ENCODE measurements at regions not wholly inside any gene's neighbourhood (a gene's known extent, or its start where the extent isn't known, plus 50 kb on each side); places are given as distances from the start of the nearest gene placed in this dataset.

- no peak for TF ChIP-seq FOXK2 (IDR thresholded peaks at IDR 0.05)
- TF ChIP-seq ARNT (IDR thresholded peaks at IDR 0.05): no peak
- DNase-seq (ENCODE audit: extremely low spot score): no peak
- CTCF ChIA-PET: no interaction called here
- POLR2A ChIA-PET: no interaction called here
These were observed 159.8 kb upstream of the MYOCD start for GRCh38 chr17:12505866-12506265.

- DNase-seq (ENCODE audit: extremely low spot score): no peak
- no peak for TF ChIP-seq L3MBTL2 (conservative IDR thresholded peaks at IDR 0.05)
- TF ChIP-seq FOXA1 (IDR thresholded peaks at IDR 0.05): no peak
- TF ChIP-seq SP1 (IDR thresholded peaks at IDR 0.05): no peak
- TF ChIP-seq HDGF (IDR thresholded peaks at IDR 0.05; ENCODE audit: borderline replicate concordance): no peak
- no peak for TF ChIP-seq ZNF384 (IDR thresholded peaks at IDR 0.05)
- TF ChIP-seq FOXK2 (IDR thresholded peaks at IDR 0.05): no peak
- TF ChIP-seq, protein P1, sequence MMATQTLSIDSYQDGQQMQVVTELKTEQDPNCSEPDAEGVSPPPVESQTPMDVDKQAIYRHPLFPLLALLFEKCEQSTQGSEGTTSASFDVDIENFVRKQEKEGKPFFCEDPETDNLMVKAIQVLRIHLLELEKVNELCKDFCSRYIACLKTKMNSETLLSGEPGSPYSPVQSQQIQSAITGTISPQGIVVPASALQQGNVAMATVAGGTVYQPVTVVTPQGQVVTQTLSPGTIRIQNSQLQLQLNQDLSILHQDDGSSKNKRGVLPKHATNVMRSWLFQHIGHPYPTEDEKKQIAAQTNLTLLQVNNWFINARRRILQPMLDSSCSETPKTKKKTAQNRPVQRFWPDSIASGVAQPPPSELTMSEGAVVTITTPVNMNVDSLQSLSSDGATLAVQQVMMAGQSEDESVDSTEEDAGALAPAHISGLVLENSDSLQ (IDR thresholded peaks at IDR 0.05): no peak
- TF ChIP-seq LEF1 (IDR thresholded peaks at IDR 0.05; ENCODE audit: borderline replicate concordance): no peak
- TF ChIP-seq FOXM1 (IDR thresholded peaks at IDR 0.05; ENCODE audit: borderline replicate concordance): no peak
- TF ChIP-seq NFRKB (IDR thresholded peaks at IDR 0.05): no peak
- TF ChIP-seq SUZ12 (IDR thresholded peaks at IDR 0.05): no peak
- TF ChIP-seq ELF4 (IDR thresholded peaks at IDR 0.05): no peak
- TF ChIP-seq ARNT (IDR thresholded peaks at IDR 0.05): no peak
- TF ChIP-seq TARDBP (IDR thresholded peaks at IDR 0.05): no peak
- no peak for TF ChIP-seq BHLHE40 (IDR thresholded peaks at IDR 0.05; ENCODE audit: borderline replicate concordance)
- no peak for TF ChIP-seq CTBP1 (IDR thresholded peaks at IDR 0.05; ENCODE audit: borderline replicate concordance)
- ChIA-PET CTCF (no interaction called here), POLR2A (no interaction called here)
These were observed 158.6 kb upstream of the MYOCD start for GRCh38 chr17:12507026-12507595.

DNA sequence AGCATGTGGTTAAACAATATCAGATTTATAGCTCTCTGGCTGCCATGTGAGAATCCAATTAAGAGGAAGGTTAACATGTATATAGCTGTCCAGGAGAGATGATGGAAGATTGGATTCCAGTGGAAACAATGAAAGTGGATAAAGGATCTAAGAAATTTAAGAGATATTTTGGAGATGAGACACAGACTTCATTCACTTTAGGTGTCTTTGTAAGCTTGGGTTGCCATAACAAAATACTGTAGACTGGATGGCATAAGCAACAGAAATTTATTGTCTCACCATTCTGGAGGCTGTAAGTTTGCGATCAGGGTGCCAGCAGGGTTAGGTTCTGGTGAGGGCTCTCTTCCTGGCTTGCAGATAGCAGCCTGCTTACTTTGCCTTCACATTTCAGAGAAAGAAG is 155.9 kb upstream of the MYOCD start:
- ChIA-PET POLR2A (no interaction called here), CTCF (no interaction called here)
- TF ChIP-seq SP1 (IDR thresholded peaks at IDR 0.05) (no peak), FOXA1 (IDR thresholded peaks at IDR 0.05) (no peak), SUZ12 (IDR thresholded peaks at IDR 0.05) (no peak), ZNF384 (IDR thresholded peaks at IDR 0.05) (no peak), HDGF (IDR thresholded peaks at IDR 0.05; ENCODE audit: borderline replicate concordance) (no peak), TARDBP (IDR thresholded peaks at IDR 0.05) (no peak), ELF4 (IDR thresholded peaks at IDR 0.05) (no peak)
- DNase-seq (ENCODE audit: extremely low spot score): no peak

- CTCF ChIA-PET: no interaction called here
- POLR2A ChIA-PET: no interaction called here
- TF ChIP-seq L3MBTL2 (conservative IDR thresholded peaks at IDR 0.05) (no peak), NFRKB (IDR thresholded peaks at IDR 0.05) (no peak), FOXM1 (IDR thresholded peaks at IDR 0.05; ENCODE audit: borderline replicate concordance) (no peak), ZNF384 (IDR thresholded peaks at IDR 0.05) (no peak), ARNT (IDR thresholded peaks at IDR 0.05) (no peak), HDGF (IDR thresholded peaks at IDR 0.05; ENCODE audit: borderline replicate concordance) (no peak), SUZ12 (IDR thresholded peaks at IDR 0.05) (no peak), CTBP1 (IDR thresholded peaks at IDR 0.05; ENCODE audit: borderline replicate concordance) (no peak), ELF4 (IDR thresholded peaks at IDR 0.05) (no peak)
- TF ChIP-seq, protein P1 (IDR thresholded peaks at IDR 0.05): no peak
- DNase-seq (ENCODE audit: extremely low spot score): no peak
These were observed 155.2 kb upstream of the MYOCD start for GRCh38 chr17:12510535-12510934.

GRCh38 chr17:12512694-12513355 is 152.9 kb upstream of the MYOCD start:
- TF ChIP-seq SUZ12 (IDR thresholded peaks at IDR 0.05) (no peak), FOXM1 (IDR thresholded peaks at IDR 0.05; ENCODE audit: borderline replicate concordance) (no peak), HDGF (IDR thresholded peaks at IDR 0.05; ENCODE audit: borderline replicate concordance) (no peak), TARDBP (IDR thresholded peaks at IDR 0.05) (no peak), SP1 (IDR thresholded peaks at IDR 0.05) (no peak), CTBP1 (IDR thresholded peaks at IDR 0.05; ENCODE audit: borderline replicate concordance) (no peak), BHLHE40 (IDR thresholded peaks at IDR 0.05; ENCODE audit: borderline replicate concordance) (no peak), FOXA1 (IDR thresholded peaks at IDR 0.05) (no peak), ELF4 (IDR thresholded peaks at IDR 0.05) (no peak), LEF1 (IDR thresholded peaks at IDR 0.05; ENCODE audit: borderline replicate concordance) (no peak), L3MBTL2 (conservative IDR thresholded peaks at IDR 0.05) (no peak), NFRKB (IDR thresholded peaks at IDR 0.05) (no peak), FOXK2 (IDR thresholded peaks at IDR 0.05) (no peak)
- TF ChIP-seq, protein P1 (IDR thresholded peaks at IDR 0.05): no peak
- CTCF ChIA-PET: no interaction called here
- POLR2A ChIA-PET: no interaction called here
- no peak for DNase-seq (ENCODE audit: extremely low spot score)

- DNase-seq (ENCODE audit: extremely low spot score): no peak
- POLR2A ChIA-PET: no interaction called here
- TF ChIP-seq TARDBP (IDR thresholded peaks at IDR 0.05) (no peak), LEF1 (IDR thresholded peaks at IDR 0.05; ENCODE audit: borderline replicate concordance) (no peak), CTBP1 (IDR thresholded peaks at IDR 0.05; ENCODE audit: borderline replicate concordance) (no peak), ZNF384 (IDR thresholded peaks at IDR 0.05) (no peak), HDGF (IDR thresholded peaks at IDR 0.05; ENCODE audit: borderline replicate concordance) (no peak), L3MBTL2 (conservative IDR thresholded peaks at IDR 0.05) (no peak), SP1 (IDR thresholded peaks at IDR 0.05) (no peak), BHLHE40 (IDR thresholded peaks at IDR 0.05; ENCODE audit: borderline replicate concordance) (no peak), ELF4 (IDR thresholded peaks at IDR 0.05) (no peak), FOXK2 (IDR thresholded peaks at IDR 0.05) (no peak), SUZ12 (IDR thresholded peaks at IDR 0.05) (no peak), FOXA1 (IDR thresholded peaks at IDR 0.05) (no peak), NFRKB (IDR thresholded peaks at IDR 0.05) (no peak), FOXM1 (IDR thresholded peaks at IDR 0.05; ENCODE audit: borderline replicate concordance) (no peak), ARNT (IDR thresholded peaks at IDR 0.05) (no peak)
- TF ChIP-seq, protein P1 (IDR thresholded peaks at IDR 0.05): no peak
- CTCF ChIA-PET: no interaction called here
These were observed 151.1 kb upstream of the MYOCD start for GRCh38 chr17:12514596-12514995.
